Prostate gland (tissue), 2 donors: ENCODE measurements at regions not wholly inside any gene's neighbourhood (a gene's known extent, or its start where the extent isn't known, plus 50 kb on each side); places are given as distances from the start of the nearest gene placed in this dataset.

Experiments used
- CTCF ChIP-seq, 4 experiments: fragments of 200-600 bp in 2 of 4; fragments of 450-650 bp in 2 of 4; sonication (generic) in 2 of 4; IDR thresholded peaks; 1 replicate in 3 of 4; 2 replicates in 1 of 4; pipeline ENCODE4 v1.5.1; 2016 to 2019; ENCODE audit warnings: antibody characterized with exemption in 4 of 4, mild to moderate bottlenecking in 2 of 4, moderate library complexity in 2 of 4
- POLR2A ChIP-seq: fragments of 450-650 bp; IDR thresholded peaks from one replicate; pipeline ENCODE4 v1.6.1; 2016; ENCODE audit warnings: antibody characterized with exemption, mild to moderate bottlenecking
- POLR2AphosphoS5 ChIP-seq: sonication (generic); formaldehyde crosslinking; IDR thresholded peaks from one replicate; pipeline ENCODE4 v1.6.1; 2017; ENCODE audit warnings: antibody characterized with exemption

- no peak for TF ChIP-seq CTCF (IDR thresholded peaks at IDR 0.05)
- TF ChIP-seq POLR2A = no peak
- TF ChIP-seq POLR2AphosphoS5 = no peak
These were observed 199.2 kb downstream of the SMAD2 start for GRCh38 chr18:47731276-47731675.
